Ishikawa (cell line): ENCODE measurements at regions not wholly inside any gene's neighbourhood (a gene's known extent, or its start where the extent isn't known, plus 50 kb on each side); places are given as distances from the start of the nearest gene placed in this dataset.

Source experiments
- CEBPB ChIP-seq: IDR thresholded peaks from 2 replicates; pipeline ENCODE4 v1.6.1; 2012
- CREB1 ChIP-seq: IDR thresholded peaks from 2 replicates; pipeline ENCODE4 v1.6.1; 2012; ENCODE audit warnings: low read depth
- EGR1 ChIP-seq: IDR thresholded peaks from 2 replicates; pipeline ENCODE4 v1.6.1; 2012
- EP300 ChIP-seq: IDR thresholded peaks from 2 replicates; pipeline ENCODE4 v1.6.1; 2012; ENCODE audit warnings: borderline replicate concordance
- FOXM1 ChIP-seq: IDR thresholded peaks from 2 replicates; pipeline ENCODE4 v1.6.1; 2012; ENCODE audit warnings: low read depth, borderline replicate concordance
- NFIC ChIP-seq: IDR thresholded peaks from 2 replicates; pipeline ENCODE4 v1.6.1; 2012
- RAD21 ChIP-seq: IDR thresholded peaks from 2 replicates; pipeline ENCODE4 v1.6.1; 2012; ENCODE audit warnings: low read depth
- REST ChIP-seq: IDR thresholded peaks from 2 replicates; pipeline ENCODE4 v1.6.1; 2012; ENCODE audit warnings: low read depth, mild to moderate bottlenecking
- TAF1 ChIP-seq: IDR thresholded peaks from 2 replicates; pipeline ENCODE4 v1.6.1; 2012; ENCODE audit warnings: low read depth, mild to moderate bottlenecking
- TCF12 ChIP-seq: IDR thresholded peaks from 2 replicates; pipeline ENCODE4 v1.6.1; 2012; ENCODE audit warnings: low read depth
- TEAD4 ChIP-seq: IDR thresholded peaks from 2 replicates; pipeline ENCODE4 v1.6.1; 2012
- YY1 ChIP-seq: IDR thresholded peaks from 2 replicates; pipeline ENCODE4 v1.6.1; 2012; ENCODE audit warnings: low read depth
- ZBTB7A ChIP-seq: IDR thresholded peaks from 2 replicates; pipeline ENCODE4 v1.6.1; 2012; ENCODE audit warnings: low read depth
- TF ChIP-seq, protein P1 (sequence below): IDR thresholded peaks from 2 replicates; pipeline ENCODE4 v1.6.1; 2012
- TF ChIP-seq, protein P2 (sequence below): IDR thresholded peaks from 2 replicates; pipeline ENCODE4 v1.6.1; 2012

GRCh38 chr17:65359016-65359415 lies 202.4 kb downstream of the AXIN2 start:
- TF ChIP-seq CEBPB = no peak
- no peak for TF ChIP-seq NFIC

DNA sequence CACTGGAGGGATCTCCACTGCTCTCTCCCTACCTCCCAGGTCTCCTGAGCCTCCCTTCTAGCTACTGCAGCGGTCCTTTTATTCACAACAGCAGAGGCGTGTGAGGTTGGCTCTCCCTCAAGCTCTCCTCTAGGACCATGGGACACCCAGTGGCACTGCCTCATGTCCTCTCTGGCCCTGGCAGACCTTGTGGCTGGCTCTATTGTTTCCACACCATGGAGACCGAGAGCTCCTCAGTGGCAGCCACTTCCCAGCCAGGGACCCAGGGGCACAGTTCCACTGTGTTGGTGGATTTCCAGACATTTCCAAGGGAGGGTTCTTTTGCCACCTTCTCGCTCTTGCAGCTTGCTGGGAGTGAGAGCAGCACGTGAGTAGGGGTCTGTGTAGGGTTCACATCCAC lies 204.9 kb downstream of the AXIN2 start:
- TF ChIP-seq TAF1 = no peak
- no peak for TF ChIP-seq YY1
- no peak for TF ChIP-seq CREB1
- TF ChIP-seq CEBPB = no peak
- TF ChIP-seq, protein P1, sequence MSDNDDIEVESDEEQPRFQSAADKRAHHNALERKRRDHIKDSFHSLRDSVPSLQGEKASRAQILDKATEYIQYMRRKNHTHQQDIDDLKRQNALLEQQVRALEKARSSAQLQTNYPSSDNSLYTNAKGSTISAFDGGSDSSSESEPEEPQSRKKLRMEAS = no peak
- TF ChIP-seq EP300 = no peak
- TF ChIP-seq, protein P2, sequence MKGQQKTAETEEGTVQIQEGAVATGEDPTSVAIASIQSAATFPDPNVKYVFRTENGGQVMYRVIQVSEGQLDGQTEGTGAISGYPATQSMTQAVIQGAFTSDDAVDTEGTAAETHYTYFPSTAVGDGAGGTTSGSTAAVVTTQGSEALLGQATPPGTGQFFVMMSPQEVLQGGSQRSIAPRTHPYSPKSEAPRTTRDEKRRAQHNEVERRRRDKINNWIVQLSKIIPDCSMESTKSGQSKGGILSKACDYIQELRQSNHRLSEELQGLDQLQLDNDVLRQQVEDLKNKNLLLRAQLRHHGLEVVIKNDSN = no peak
- TF ChIP-seq TEAD4 = no peak
- no peak for TF ChIP-seq NFIC
- no peak for TF ChIP-seq EGR1
- no peak for TF ChIP-seq FOXM1
- no peak for TF ChIP-seq TCF12
- no peak for TF ChIP-seq RAD21
- TF ChIP-seq ZBTB7A = no peak
- TF ChIP-seq REST = no peak

GRCh38 chr17:65355246-65355645 lies 206.2 kb downstream of the AXIN2 start:
- TF ChIP-seq ZBTB7A = no peak
- TF ChIP-seq RAD21 = no peak
- TF ChIP-seq, protein P1 = no peak
- no peak for TF ChIP-seq YY1
- no peak for TF ChIP-seq NFIC
- no peak for TF ChIP-seq TCF12

- TF ChIP-seq ZBTB7A (no peak), RAD21 (no peak), REST (no peak), FOXM1 (no peak), EP300 (no peak), TAF1 (no peak), CEBPB (no peak), YY1 (no peak)
- TF ChIP-seq, protein P2 = no peak
Observed at GRCh38 chr17:65349916-65350315, 211.5 kb downstream of the AXIN2 start.

- TF ChIP-seq CEBPB (no peak), TEAD4 (no peak), EP300 (no peak), CREB1 (no peak), REST (no peak), NFIC (no peak), RAD21 (no peak), TAF1 (no peak), ZBTB7A (no peak), EGR1 (no peak), TCF12 (no peak), YY1 (no peak), FOXM1 (no peak)
- TF ChIP-seq, protein P1 = no peak
- TF ChIP-seq, protein P2 = no peak
Observed at GRCh38 chr17:65346166-65346565, 209.0 kb downstream of the RGS9 start.
